SK-N-SH (cell line): ENCODE measurements at regions not wholly inside any gene's neighbourhood (a gene's known extent, or its start where the extent isn't known, plus 50 kb on each side); places are given as distances from the start of the nearest gene placed in this dataset.

Experiments used
- CTCF ChIA-PET: fragments of 300-600, 350-600 bp; formaldehyde crosslinking; extraction: SDS; loops from one replicate; lab custom pipeline; 2021; lab: Yijun Ruan, JAX
- POLR2A ChIA-PET: fragments of 350-600 bp; sonication (Branson Sonifier 250); formaldehyde crosslinking; extraction: SDS; loops from one replicate; lab custom pipeline; 2020; ENCODE audit warnings: antibody characterized with exemption, inconsistent platforms; lab: Yijun Ruan, JAX
- DNase-seq: peaks from one replicate; pipeline ENCODE4 v3.0.0; 2012
- H2AFZ ChIP-seq: fragments of 200-600 bp; sonication (generic); 2 replicates; pipeline ENCODE4 v1.8.1; 2016; ENCODE audit warnings: antibody characterized with exemption, mild to moderate bottlenecking, low read depth
- H3F3A ChIP-seq: fragments of 200-600 bp; sonication (generic); replicated peaks from 2 replicates; pipeline ENCODE3; 2016; ENCODE audit warnings: antibody characterized with exemption, mild to moderate bottlenecking; ENCODE audit not compliant: insufficient read depth
- H3K27ac ChIP-seq, 2 experiments: fragments of 200-500 bp in 1 of 2; fragments of 200-600 bp in 1 of 2; sonication (Bioruptor generic) in 1 of 2; sonication (generic), shearing (Covaris generic) in 1 of 2; 2 replicates each; pipeline versions ENCODE4 v1.5.1 to v1.6.1; 2014 to 2016; ENCODE audit warnings: low read depth in 2 of 2, inconsistent platforms in 1 of 2, low read length in 1 of 2, mild to moderate bottlenecking in 1 of 2, mixed read lengths in 1 of 2
- H3K27me3 ChIP-seq: fragments of 200-600 bp; sonication (generic), shearing (Covaris generic); 2 replicates; pipeline ENCODE4 v1.6.1; 2016; ENCODE audit warnings: mixed run types; ENCODE audit not compliant: insufficient read depth
- H3K36me3 ChIP-seq, 2 experiments: fragments of 200-500 bp in 1 of 2; fragments of 200-600 bp in 1 of 2; sonication (Bioruptor generic) in 1 of 2; sonication (generic) in 1 of 2; replicated peaks in 1 of 2; 2 replicates each; pipeline versions ENCODE3 to v1.5.1; 2014 to 2016; ENCODE audit warnings: low read length in 1 of 2, mild to moderate bottlenecking in 1 of 2; ENCODE audit not compliant: insufficient read depth in 2 of 2, control insufficient read depth in 1 of 2
- H3K4me1 ChIP-seq, 2 experiments: fragments of 200-500 bp in 1 of 2; fragments of 200-600 bp in 1 of 2; sonication (Bioruptor generic) in 1 of 2; sonication (generic), shearing (Covaris generic) in 1 of 2; 2 replicates each; pipeline versions ENCODE4 v1.5.1 to v1.6.1; 2014 to 2016; ENCODE audit warnings: low read depth in 1 of 2, low read length in 1 of 2, mixed run types in 1 of 2; ENCODE audit not compliant: insufficient read depth in 2 of 2, control insufficient read depth in 1 of 2
- H3K4me2 ChIP-seq: fragments of 200-600 bp; sonication (generic), shearing (Covaris generic); 2 replicates; pipeline ENCODE4 v1.6.1; 2017; ENCODE audit warnings: mixed run types
- H3K4me3 ChIP-seq, 2 experiments: fragments of 200-500 bp in 1 of 2; fragments of 200-600 bp in 1 of 2; sonication (Bioruptor generic) in 1 of 2; sonication (generic), shearing (Covaris generic) in 1 of 2; 2 replicates each; pipeline versions ENCODE4 v1.5.1 to v1.8.1; 2014 to 2016; ENCODE audit warnings: low read depth in 2 of 2, inconsistent platforms in 1 of 2, low read length in 1 of 2, mild to moderate bottlenecking in 1 of 2, mixed read lengths in 1 of 2, moderate library complexity in 1 of 2
- H3K79me2 ChIP-seq: fragments of 200-600 bp; sonication (generic); 2 replicates; pipeline ENCODE4 v1.8.1; 2017; ENCODE audit warnings: mild to moderate bottlenecking; ENCODE audit not compliant: insufficient read depth
- H3K9ac ChIP-seq: fragments of 200-600 bp; sonication (generic); 2 replicates; pipeline ENCODE4 v1.6.1; 2017; ENCODE audit warnings: mixed run types
- H3K9me2 ChIP-seq: fragments of 200-600 bp; sonication (generic); 2 replicates; pipeline ENCODE4 v1.6.1; 2017; ENCODE audit warnings: mixed run types
- H3K9me3 ChIP-seq: fragments of 200-600 bp; sonication (generic); 2 replicates; pipeline ENCODE4 v1.6.1; 2017; ENCODE audit warnings: mixed run types, mild to moderate bottlenecking, moderate library complexity
- H4K20me1 ChIP-seq: fragments of 200-600 bp; sonication (generic); 2 replicates; pipeline ENCODE4 v1.6.1; 2017; ENCODE audit warnings: mild to moderate bottlenecking, mixed run types; ENCODE audit not compliant: insufficient read depth
- CHD2 ChIP-seq: fragments of 150-350 bp; IDR thresholded peaks from 2 replicates; pipeline ENCODE4 v1.6.1; 2018; ENCODE audit warnings: low read length; ENCODE audit not compliant: partially characterized antibody
- ELF1 ChIP-seq: IDR thresholded peaks from 2 replicates; pipeline ENCODE4 v1.4.0; 2012
- EZH2phosphoT487 ChIP-seq: fragments of 200-600 bp; sonication (generic); IDR thresholded peaks from 2 replicates; pipeline ENCODE4 v1.6.1; 2017; ENCODE audit warnings: low read depth, mixed run types, mild to moderate bottlenecking, antibody characterized with exemption, moderate library complexity, borderline replicate concordance
- FOXJ3 ChIP-seq: sonication (generic); formaldehyde crosslinking; IDR thresholded peaks from 2 replicates; pipeline ENCODE4 v1.5.1; 2020; ENCODE audit warnings: mild to moderate bottlenecking, missing genetic modification reagents
- JUND ChIP-seq: IDR thresholded peaks from 2 replicates; pipeline ENCODE4 v1.4.0; 2012
- MAX ChIP-seq: IDR thresholded peaks from 2 replicates; pipeline ENCODE4 v1.4.0; 2012; ENCODE audit warnings: low read depth
- MXI1 ChIP-seq: IDR thresholded peaks from 2 replicates; pipeline ENCODE4 v1.6.1; 2012; ENCODE audit warnings: mild to moderate bottlenecking, low read depth, low read length, improper control_type of control experiment
- NRF1 ChIP-seq: IDR thresholded peaks from 2 replicates; pipeline ENCODE4 v1.6.1; 2012; ENCODE audit warnings: low read depth, mild to moderate bottlenecking, low read length
- RFX5 ChIP-seq: IDR thresholded peaks from 2 replicates; pipeline ENCODE4 v1.6.1; 2012; ENCODE audit warnings: mild to moderate bottlenecking, improper control_type of control experiment, low read length
- RXRA ChIP-seq: IDR thresholded peaks from 2 replicates; pipeline ENCODE4 v1.4.0; 2012; ENCODE audit warnings: low read depth, mild to moderate bottlenecking, borderline replicate concordance
- SMC3 ChIP-seq: IDR thresholded peaks from 2 replicates; pipeline ENCODE4 v1.6.1; 2012; ENCODE audit warnings: low read depth, low read length, improper control_type of control experiment
- TAF1 ChIP-seq: IDR thresholded peaks from 2 replicates; pipeline ENCODE4 v1.6.1; 2012; ENCODE audit warnings: low read depth, mild to moderate bottlenecking, low read length, moderate library complexity, borderline replicate concordance
- USF1 ChIP-seq: IDR thresholded peaks from 2 replicates; pipeline ENCODE4 v1.4.0; 2012; ENCODE audit warnings: low read depth, borderline replicate concordance
- USF2 ChIP-seq: fragments of 150-350 bp; IDR thresholded peaks from 2 replicates; pipeline ENCODE4 v1.6.1; 2017; ENCODE audit warnings: antibody characterized with exemption, low read length, low read depth, borderline replicate concordance
- YY1 ChIP-seq: IDR thresholded peaks from 2 replicates; pipeline ENCODE4 v1.4.0; 2012; ENCODE audit warnings: low read depth, mild to moderate bottlenecking
- ZBTB33 ChIP-seq: IDR thresholded peaks from 2 replicates; pipeline ENCODE4 v1.4.0; 2012; ENCODE audit warnings: low read depth, borderline replicate concordance
- WGBS: methylation state at CpG from one replicate; pipeline ENCODE4 v1.1.6; 2017; ENCODE audit warnings: low lambda C conversion rate; 5-methylcytosine and 5-hydroxymethylcytosine counted together
- TF ChIP-seq, protein P1 (sequence below): IDR thresholded peaks from 2 replicates; pipeline ENCODE4 v1.6.1; 2012; ENCODE audit warnings: mild to moderate bottlenecking, low read depth, low read length, moderate library complexity

DNA sequence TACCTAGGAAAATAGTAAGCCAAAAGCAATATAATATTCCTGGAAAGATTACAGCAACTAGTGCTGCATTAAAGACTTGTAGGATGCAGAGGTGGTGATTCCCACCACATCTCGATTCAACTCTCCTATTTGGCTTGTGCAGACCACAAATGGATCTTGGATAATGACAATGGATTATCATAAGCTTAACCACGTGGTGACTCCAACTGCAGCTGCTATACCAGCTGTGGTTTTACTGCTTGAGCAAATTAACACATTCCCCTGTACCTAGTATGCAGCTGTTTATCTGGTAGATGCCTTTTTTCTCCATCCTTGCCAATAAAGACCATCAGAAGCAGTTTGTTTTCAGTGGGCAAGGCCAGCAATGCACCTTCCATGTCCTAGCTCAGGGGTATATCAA, 542.7 kb upstream of the ADGRL4 start:
- H3K27ac ChIP-seq: no peak overlapping the region
- CTCF ChIA-PET: interaction anchor here (1.3 kb wide), 1 partner anchor 11 kb away, joined by 4 read pairs; no protein-coding TSS in a partner anchor
- no peaks in the 10 kb centered on the region for H3K9me2 ChIP-seq
- H3K27me3 ChIP-seq: no peaks in the 10 kb centered on the region
- no peak for TF ChIP-seq MXI1
- no peak for TF ChIP-seq EZH2phosphoT487
- TF ChIP-seq JUND: no peak
- TF ChIP-seq MAX: no peak
- H4K20me1 ChIP-seq: no peaks in the 10 kb centered on the region
- no peak overlapping the region for H3K9ac ChIP-seq
- no peaks in the 10 kb centered on the region for H3K9me3 ChIP-seq
- no peak overlapping the region for H2AFZ ChIP-seq
- 27% methylated on average over 2 of the region's 2 CpGs for WGBS
- no peaks in the 10 kb centered on the region for H3F3A ChIP-seq
- no peaks in the 10 kb centered on the region for H3K79me2 ChIP-seq
- no peaks in the 10 kb centered on the region for H3K36me3 ChIP-seq
- no peak overlapping the region for H3K4me3 ChIP-seq
- POLR2A ChIA-PET: no interaction called here
- H3K4me2 ChIP-seq: no peak overlapping the region
- no peaks in the 10 kb centered on the region for H3K4me1 ChIP-seq
- no peak for DNase-seq

GRCh38 chr1:79547514-79547913, 541.0 kb upstream of the ADGRL4 start:
- ChIA-PET POLR2A (no interaction called here), CTCF (no interaction called here)
- Histone ChIP-seq H3K9me2 (no peaks in the 10 kb centered on the region), H3K79me2 (no peaks in the 10 kb centered on the region), H3K27me3 (no peaks in the 10 kb centered on the region), H3K4me3 (no peak overlapping the region), H4K20me1 (no peaks in the 10 kb centered on the region), H3K9me3 (no peaks in the 10 kb centered on the region), H3K27ac (no peak overlapping the region), H3K4me1 (no peaks in the 10 kb centered on the region), H2AFZ (no peak overlapping the region), H3K36me3 (no peaks in the 10 kb centered on the region), H3K4me2 (no peak overlapping the region), H3K9ac (no peak overlapping the region), H3F3A (no peaks in the 10 kb centered on the region)
- 51% methylated on average over 7 of the region's 7 CpGs for WGBS
- DNase-seq: no peak
- TF ChIP-seq RXRA (no peak), RFX5 (no peak), JUND (no peak), MXI1 (no peak), TAF1 (no peak), ZBTB33 (no peak), USF1 (no peak), SMC3 (no peak), YY1 (no peak), ELF1 (no peak), CHD2 (no peak), USF2 (no peak), EZH2phosphoT487 (no peak), FOXJ3 (CRISPR knock-in tag) (no peak), NRF1 (no peak)
- TF ChIP-seq, protein P1, sequence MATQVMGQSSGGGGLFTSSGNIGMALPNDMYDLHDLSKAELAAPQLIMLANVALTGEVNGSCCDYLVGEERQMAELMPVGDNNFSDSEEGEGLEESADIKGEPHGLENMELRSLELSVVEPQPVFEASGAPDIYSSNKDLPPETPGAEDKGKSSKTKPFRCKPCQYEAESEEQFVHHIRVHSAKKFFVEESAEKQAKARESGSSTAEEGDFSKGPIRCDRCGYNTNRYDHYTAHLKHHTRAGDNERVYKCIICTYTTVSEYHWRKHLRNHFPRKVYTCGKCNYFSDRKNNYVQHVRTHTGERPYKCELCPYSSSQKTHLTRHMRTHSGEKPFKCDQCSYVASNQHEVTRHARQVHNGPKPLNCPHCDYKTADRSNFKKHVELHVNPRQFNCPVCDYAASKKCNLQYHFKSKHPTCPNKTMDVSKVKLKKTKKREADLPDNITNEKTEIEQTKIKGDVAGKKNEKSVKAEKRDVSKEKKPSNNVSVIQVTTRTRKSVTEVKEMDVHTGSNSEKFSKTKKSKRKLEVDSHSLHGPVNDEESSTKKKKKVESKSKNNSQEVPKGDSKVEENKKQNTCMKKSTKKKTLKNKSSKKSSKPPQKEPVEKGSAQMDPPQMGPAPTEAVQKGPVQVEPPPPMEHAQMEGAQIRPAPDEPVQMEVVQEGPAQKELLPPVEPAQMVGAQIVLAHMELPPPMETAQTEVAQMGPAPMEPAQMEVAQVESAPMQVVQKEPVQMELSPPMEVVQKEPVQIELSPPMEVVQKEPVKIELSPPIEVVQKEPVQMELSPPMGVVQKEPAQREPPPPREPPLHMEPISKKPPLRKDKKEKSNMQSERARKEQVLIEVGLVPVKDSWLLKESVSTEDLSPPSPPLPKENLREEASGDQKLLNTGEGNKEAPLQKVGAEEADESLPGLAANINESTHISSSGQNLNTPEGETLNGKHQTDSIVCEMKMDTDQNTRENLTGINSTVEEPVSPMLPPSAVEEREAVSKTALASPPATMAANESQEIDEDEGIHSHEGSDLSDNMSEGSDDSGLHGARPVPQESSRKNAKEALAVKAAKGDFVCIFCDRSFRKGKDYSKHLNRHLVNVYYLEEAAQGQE: no peak
